ENCODE measurements at regions not wholly inside any gene's neighbourhood (a gene's known extent, or its start where the extent isn't known, plus 50 kb on each side); places are given as distances from the start of the nearest gene placed in this dataset.
"Not testable (repeated sequence)": the region's sequence is repeated elsewhere in the genome, so short reads cannot be mapped to it uniquely, and the experiment has no call there.

- Mint-ChIP-seq H3K27ac (no peak overlapping the region), H3K36me3 (no peaks in the 10 kb centered on the region), H3K27me3 (no peaks in the 10 kb centered on the region), H3K4me3 (no peak overlapping the region), H3K4me1 (no peaks in the 10 kb centered on the region), H3K9me3 (peaks cover 0 to 12% (median 5%) of the 10 kb centered on the region in 8 donors)
- Histone ChIP-seq H3K4me3 (ENCODE audit: low read length in 2 of 2) (no peak overlapping the region), H3K27me3 (ENCODE audit: insufficient read depth, low read length) (no peaks in the 10 kb centered on the region), H3K9me3 (ENCODE audit: control insufficient read depth in 1 of 2, low read length in 2 of 2) (no peaks in the 10 kb centered on the region), H3K27ac (ENCODE audit: low read depth, low read length) (no peak overlapping the region), H3K36me3 (ENCODE audit: insufficient read depth, low read length) (no peaks in the 10 kb centered on the region), H3K4me1 (ENCODE audit: insufficient read depth, low read length) (no peaks in the 10 kb centered on the region)
- ChIA-PET POLR2A (ENCODE audit: partially characterized antibody) (no interaction called here), CTCF (ENCODE audit: partially characterized antibody) (no interaction called here)
- no peak for DNase-seq
- intact Hi-C loops (cut with micrococcal nuclease), result no loop called here
These were observed 108.8 kb upstream of the TSPAN8 start for GRCh38 chr12:71266606-71267005.

GRCh38 chr12:71265731-71266130 lies 107.9 kb upstream of the TSPAN8 start:
- DNase-seq; H3K4me3 ChIP-seq (ENCODE audit: low read length in 2 of 2); CTCF ChIA-PET (ENCODE audit: partially characterized antibody); H3K36me3 Mint-ChIP-seq; H3K27ac Mint-ChIP-seq; H3K36me3 ChIP-seq (ENCODE audit: insufficient read depth, low read length); H3K27me3 ChIP-seq (ENCODE audit: insufficient read depth, low read length); intact Hi-C loops (cut with micrococcal nuclease); H3K9me3 ChIP-seq (ENCODE audit: control insufficient read depth in 1 of 2, low read length in 2 of 2); H3K27me3 Mint-ChIP-seq; H3K27ac ChIP-seq (ENCODE audit: low read depth, low read length); POLR2A ChIA-PET (ENCODE audit: partially characterized antibody); H3K4me1 ChIP-seq (ENCODE audit: insufficient read depth, low read length); H3K4me1 Mint-ChIP-seq; H3K4me3 Mint-ChIP-seq: not testable (repeated sequence)
- H3K9me3 Mint-ChIP-seq, result peaks cover 0 to 12% (median 3%) of the 10 kb centered on the region in 8 donors

GRCh38 chr12:71262466-71262865 lies 104.7 kb upstream of the TSPAN8 start:
- H3K4me3 Mint-ChIP-seq, result no peak overlapping the region

DNA sequence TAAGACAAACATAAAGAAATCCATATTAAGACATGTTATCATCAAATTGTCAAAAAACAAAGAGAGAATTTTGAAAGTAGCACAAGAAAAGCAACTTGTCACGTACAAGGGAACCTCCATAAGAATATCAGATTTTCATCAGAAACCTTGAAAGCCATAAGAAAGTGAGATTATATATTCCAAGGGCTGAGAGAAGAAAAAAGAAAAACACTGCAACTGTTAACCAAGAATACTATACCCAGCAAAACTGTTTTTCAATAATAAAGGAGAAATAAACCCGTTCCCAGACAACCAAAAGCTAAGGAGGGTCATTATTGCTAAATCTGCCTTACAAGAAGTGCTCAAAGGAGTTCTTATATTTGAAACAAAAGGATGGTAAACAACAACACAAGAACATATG lies 94.7 kb upstream of the TSPAN8 start:
- no peaks in the 10 kb centered on the region for H3K27me3 ChIP-seq (ENCODE audit: insufficient read depth, low read length)
- Mint-ChIP-seq H3K27ac (no peak overlapping the region), H3K36me3 (no peaks in the 10 kb centered on the region), H3K9me3 (peaks cover 0 to 32% (median 24%) of the 10 kb centered on the region in 8 donors), H3K27me3 (no peaks in the 10 kb centered on the region), H3K4me1 (no peaks in the 10 kb centered on the region), H3K4me3 (no peak overlapping the region)
- CTCF ChIA-PET (ENCODE audit: partially characterized antibody), result no interaction called here
- no peaks in the 10 kb centered on the region for H3K36me3 ChIP-seq (ENCODE audit: insufficient read depth, low read length)
- intact Hi-C loops (cut with micrococcal nuclease), result no loop called here
- H3K4me1 ChIP-seq (ENCODE audit: insufficient read depth, low read length), result no peaks in the 10 kb centered on the region
- H3K27ac ChIP-seq (ENCODE audit: low read depth, low read length), result no peak overlapping the region
- no peak for DNase-seq
- POLR2A ChIA-PET (ENCODE audit: partially characterized antibody), result no interaction called here
- no peaks in the 10 kb centered on the region for H3K9me3 ChIP-seq (ENCODE audit: control insufficient read depth in 1 of 2, low read length in 2 of 2)
- no peak overlapping the region for H3K4me3 ChIP-seq (ENCODE audit: low read length in 2 of 2)

More at GRCh38 chr12:71262466-71262865, 104.7 kb upstream of the TSPAN8 start:
- no peaks in the 10 kb centered on the region for H3K9me3 ChIP-seq (ENCODE audit: control insufficient read depth in 1 of 2, low read length in 2 of 2)
- no peaks in the 10 kb centered on the region for H3K36me3 ChIP-seq (ENCODE audit: insufficient read depth, low read length)
- no peak overlapping the region for H3K27ac ChIP-seq (ENCODE audit: low read depth, low read length)
- Mint-ChIP-seq H3K36me3 (no peaks in the 10 kb centered on the region), H3K27me3 (no peaks in the 10 kb centered on the region), H3K9me3 (peaks cover 0 to 12% (median 3%) of the 10 kb centered on the region in 8 donors), H3K4me1 (no peaks in the 10 kb centered on the region), H3K27ac (peak overlapping the region in 1 of 7 donors; percentile 49)
- intact Hi-C loops (cut with micrococcal nuclease), result no loop called here
- no peaks in the 10 kb centered on the region for H3K4me1 ChIP-seq (ENCODE audit: insufficient read depth, low read length)
- ChIA-PET CTCF (ENCODE audit: partially characterized antibody) (no interaction called here), POLR2A (ENCODE audit: partially characterized antibody) (no interaction called here)
- H3K27me3 ChIP-seq (ENCODE audit: insufficient read depth, low read length), result no peaks in the 10 kb centered on the region
- H3K4me3 ChIP-seq (ENCODE audit: low read length in 2 of 2), result no peak overlapping the region
- DNase-seq, result no peak

- Mint-ChIP-seq H3K27me3 (no peaks in the 10 kb centered on the region), H3K27ac (no peak overlapping the region), H3K36me3 (no peaks in the 10 kb centered on the region), H3K4me3 (no peak overlapping the region), H3K4me1 (no peaks in the 10 kb centered on the region), H3K9me3 (peaks cover 0 to 30% (median 22%) of the 10 kb centered on the region in 8 donors)
- Histone ChIP-seq H3K4me1 (ENCODE audit: insufficient read depth, low read length) (no peaks in the 10 kb centered on the region), H3K27me3 (ENCODE audit: insufficient read depth, low read length) (no peaks in the 10 kb centered on the region), H3K9me3 (ENCODE audit: control insufficient read depth in 1 of 2, low read length in 2 of 2) (no peaks in the 10 kb centered on the region), H3K27ac (ENCODE audit: low read depth, low read length) (no peak overlapping the region), H3K36me3 (ENCODE audit: insufficient read depth, low read length) (no peaks in the 10 kb centered on the region), H3K4me3 (ENCODE audit: low read length in 2 of 2) (no peak overlapping the region)
- ChIA-PET CTCF (ENCODE audit: partially characterized antibody) (no interaction called here), POLR2A (ENCODE audit: partially characterized antibody) (no interaction called here)
- DNase-seq, result no peak
- intact Hi-C loops (cut with micrococcal nuclease), result no loop called here
These were observed 92.4 kb upstream of the TSPAN8 start for GRCh38 chr12:71250166-71250565.

GRCh38 chr12:71243370-71243769 lies 85.6 kb upstream of the TSPAN8 start:
- Histone ChIP-seq H3K27ac (ENCODE audit: low read depth, low read length) (no peak overlapping the region), H3K4me1 (ENCODE audit: insufficient read depth, low read length) (no peaks in the 10 kb centered on the region), H3K36me3 (ENCODE audit: insufficient read depth, low read length) (no peaks in the 10 kb centered on the region), H3K4me3 (ENCODE audit: low read length in 2 of 2) (no peak overlapping the region), H3K27me3 (ENCODE audit: insufficient read depth, low read length) (no peaks in the 10 kb centered on the region), H3K9me3 (ENCODE audit: control insufficient read depth in 1 of 2, low read length in 2 of 2) (no peaks in the 10 kb centered on the region)
- ChIA-PET CTCF (ENCODE audit: partially characterized antibody) (no interaction called here), POLR2A (ENCODE audit: partially characterized antibody) (no interaction called here)
- intact Hi-C loops (cut with micrococcal nuclease), result no loop called here
- no peaks in the 10 kb centered on the region for H3K27me3 Mint-ChIP-seq
- H3K9me3 Mint-ChIP-seq, result peaks cover 0 to 3% (median 2%) of the 10 kb centered on the region in 8 donors
- no peaks in the 10 kb centered on the region for H3K36me3 Mint-ChIP-seq
- DNase-seq, result no peak
- H3K4me1 Mint-ChIP-seq, result no peaks in the 10 kb centered on the region
- no peak overlapping the region for H3K4me3 Mint-ChIP-seq
- no peak overlapping the region for H3K27ac Mint-ChIP-seq

- Mint-ChIP-seq H3K27ac (no peak overlapping the region), H3K9me3 (peaks cover 0 to 6% (median 2%) of the 10 kb centered on the region in 8 donors), H3K27me3 (no peaks in the 10 kb centered on the region), H3K4me1 (no peaks in the 10 kb centered on the region), H3K4me3 (no peak overlapping the region), H3K36me3 (no peaks in the 10 kb centered on the region)
- POLR2A ChIA-PET (ENCODE audit: partially characterized antibody), result no interaction called here
- no peak overlapping the region for H3K27ac ChIP-seq (ENCODE audit: low read depth, low read length)
- H3K4me3 ChIP-seq (ENCODE audit: low read length in 2 of 2), result no peak overlapping the region
- intact Hi-C loops (cut with micrococcal nuclease), result no loop called here
- no peak for DNase-seq
- no peaks in the 10 kb centered on the region for H3K9me3 ChIP-seq (ENCODE audit: control insufficient read depth in 1 of 2, low read length in 2 of 2)
- H3K27me3 ChIP-seq (ENCODE audit: insufficient read depth, low read length), result no peaks in the 10 kb centered on the region
- H3K36me3 ChIP-seq (ENCODE audit: insufficient read depth, low read length), result no peaks in the 10 kb centered on the region
- CTCF ChIA-PET (ENCODE audit: partially characterized antibody), result no interaction called here
- no peaks in the 10 kb centered on the region for H3K4me1 ChIP-seq (ENCODE audit: insufficient read depth, low read length)
These were observed 84.7 kb upstream of the TSPAN8 start for GRCh38 chr12:71242511-71242910.

DNA sequence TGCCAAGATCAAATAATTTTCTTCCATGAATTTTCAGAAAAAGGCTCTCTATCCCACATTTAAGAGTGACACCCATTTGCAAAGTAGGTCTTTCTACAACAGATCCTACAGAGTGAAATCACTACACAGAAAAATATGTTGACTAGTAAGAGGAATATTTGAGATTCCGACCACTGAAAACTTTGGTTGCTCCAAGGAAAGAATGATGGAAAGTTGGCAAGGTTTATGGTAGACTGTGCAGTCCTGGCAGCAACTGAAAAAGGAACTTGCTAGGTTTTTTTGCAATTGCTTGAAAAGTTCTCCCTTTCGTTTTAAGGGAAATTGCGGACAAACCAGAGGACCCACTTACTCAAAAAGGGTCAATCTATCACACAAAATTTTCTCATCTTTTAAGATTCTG lies 83.1 kb upstream of the TSPAN8 start:
- Histone ChIP-seq H3K27me3 (ENCODE audit: insufficient read depth, low read length) (no peaks in the 10 kb centered on the region), H3K9me3 (ENCODE audit: control insufficient read depth in 1 of 2, low read length in 2 of 2) (no peaks in the 10 kb centered on the region), H3K4me3 (ENCODE audit: low read length in 2 of 2) (no peak overlapping the region), H3K36me3 (ENCODE audit: insufficient read depth, low read length) (no peaks in the 10 kb centered on the region), H3K4me1 (ENCODE audit: insufficient read depth, low read length) (no peaks in the 10 kb centered on the region), H3K27ac (ENCODE audit: low read depth, low read length) (no peak overlapping the region)
- Mint-ChIP-seq H3K27me3 (no peaks in the 10 kb centered on the region), H3K36me3 (no peaks in the 10 kb centered on the region), H3K9me3 (peaks cover 0 to 6% (median under 1%) of the 10 kb centered on the region in 8 donors), H3K27ac (no peak overlapping the region), H3K4me1 (no peaks in the 10 kb centered on the region), H3K4me3 (no peak overlapping the region)
- CTCF ChIA-PET (ENCODE audit: partially characterized antibody), result no interaction called here
- no peak for DNase-seq
- intact Hi-C loops (cut with micrococcal nuclease), result no loop called here
- POLR2A ChIA-PET (ENCODE audit: partially characterized antibody), result no interaction called here

All from CD4-positive, alpha-beta memory T cell (primary cell).